SKM-1 (cell line): ENCODE measurements at regions not wholly inside any gene's neighbourhood (a gene's known extent, or its start where the extent isn't known, plus 50 kb on each side); places are given as distances from the start of the nearest gene placed in this dataset.

Experiments used
- DNase-seq: peaks from one replicate; lab custom pipeline; 2025; ENCODE audit not compliant: unreplicated experiment; lab: John Stamatoyannopoulos, UW

- no peak for DNase-seq
Observed at GRCh38 chr9:109912082-109912582, 132.1 kb downstream of the PALM2AKAP2 start.

- DNase-seq: no peak
Observed at GRCh38 chr9:109912726-109913460, 132.9 kb downstream of the PALM2AKAP2 start.

- no peak for DNase-seq
Observed at GRCh38 chr9:109913461-109913810, 133.4 kb downstream of the PALM2AKAP2 start.

GRCh38 chr9:109914280-109915027 is 134.5 kb downstream of the PALM2AKAP2 start:
- DNase-seq: no peak

- no peak for DNase-seq
Observed at GRCh38 chr9:109916316-109916715, 136.3 kb downstream of the PALM2AKAP2 start.

GRCh38 chr9:109918339-109919163 is 138.6 kb downstream of the PALM2AKAP2 start:
- DNase-seq: no peak

- no peak for DNase-seq
Observed at GRCh38 chr9:109919736-109920408, 139.9 kb downstream of the PALM2AKAP2 start.

GRCh38 chr9:109922617-109923470 is 142.8 kb downstream of the PALM2AKAP2 start:
- DNase-seq: no peak

- DNase-seq: no peak
Observed at GRCh38 chr9:109923471-109923760, 143.4 kb downstream of the PALM2AKAP2 start.

- no peak for DNase-seq
Observed at GRCh38 chr9:109923806-109924205, 143.8 kb downstream of the PALM2AKAP2 start.

- DNase-seq: no peak
Observed at GRCh38 chr9:109925799-109926198, 145.8 kb downstream of the PALM2AKAP2 start.

GRCh38 chr9:109926421-109926869 is 146.4 kb downstream of the PALM2AKAP2 start:
- no peak for DNase-seq

GRCh38 chr9:109931623-109932022 is 151.6 kb downstream of the PALM2AKAP2 start:
- no peak for DNase-seq

GRCh38 chr9:109934136-109934856 is 154.3 kb downstream of the PALM2AKAP2 start:
- DNase-seq: no peak

GRCh38 chr9:109934857-109935215 is 154.8 kb downstream of the PALM2AKAP2 start:
- no peak for DNase-seq

- DNase-seq: no peak
Observed at GRCh38 chr9:109935406-109936087, 155.5 kb downstream of the PALM2AKAP2 start.

GRCh38 chr9:109937861-109938453 is 158.0 kb downstream of the PALM2AKAP2 start:
- no peak for DNase-seq

- DNase-seq: no peak
Observed at GRCh38 chr9:109939698-109940342, 159.8 kb downstream of the PALM2AKAP2 start.
